ENCODE measurements at regions not wholly inside any gene's neighbourhood (a gene's known extent, or its start where the extent isn't known, plus 50 kb on each side); places are given as distances from the start of the nearest gene placed in this dataset.
A peak's percentile ranks its signal among the peaks of the same experiment; 100 is the strongest.

DNA sequence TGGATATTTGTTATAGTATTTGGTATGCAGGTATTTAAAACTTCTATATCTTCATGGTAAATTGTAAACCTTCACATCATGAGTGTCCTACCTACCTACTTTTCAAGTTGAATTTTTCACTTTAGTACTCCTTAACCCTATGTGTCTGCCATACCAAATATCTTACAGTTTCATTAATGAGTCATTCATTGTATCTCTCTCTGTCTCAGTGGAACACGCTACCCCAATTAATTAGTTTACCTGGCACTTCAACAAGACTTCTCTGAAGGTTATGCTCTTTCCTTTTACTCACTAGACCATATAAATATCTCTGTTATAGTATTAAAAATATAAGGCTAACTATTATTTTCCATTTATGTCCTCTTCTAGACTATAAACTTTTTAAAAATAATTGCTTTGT, 123.9 kb upstream of the GJE1 start:
- Mint-ChIP-seq H3K27ac (ENCODE audit: low read depth, unreplicated experiment) (no peak overlapping the region), H3K36me3 (ENCODE audit: insufficient read depth, unreplicated experiment) (no peaks in the 10 kb centered on the region), H3K9me3 (ENCODE audit: unreplicated experiment) (no peaks in the 10 kb centered on the region), H3K4me3 (ENCODE audit: unreplicated experiment) (no peak overlapping the region), H3K4me1 (ENCODE audit: insufficient read depth, unreplicated experiment) (peaks cover 28% of the 10 kb centered on the region), H3K27me3 (ENCODE audit: insufficient read depth, unreplicated experiment) (no peaks in the 10 kb centered on the region)
- BruUV-seq (replicated peaks), result no TSS peak
- ChIA-PET POLR2A (no interaction called here), CTCF (no interaction called here)
- no peak for DNase-seq (ENCODE audit: unreplicated experiment)
- TF ChIP-seq, protein P1, sequence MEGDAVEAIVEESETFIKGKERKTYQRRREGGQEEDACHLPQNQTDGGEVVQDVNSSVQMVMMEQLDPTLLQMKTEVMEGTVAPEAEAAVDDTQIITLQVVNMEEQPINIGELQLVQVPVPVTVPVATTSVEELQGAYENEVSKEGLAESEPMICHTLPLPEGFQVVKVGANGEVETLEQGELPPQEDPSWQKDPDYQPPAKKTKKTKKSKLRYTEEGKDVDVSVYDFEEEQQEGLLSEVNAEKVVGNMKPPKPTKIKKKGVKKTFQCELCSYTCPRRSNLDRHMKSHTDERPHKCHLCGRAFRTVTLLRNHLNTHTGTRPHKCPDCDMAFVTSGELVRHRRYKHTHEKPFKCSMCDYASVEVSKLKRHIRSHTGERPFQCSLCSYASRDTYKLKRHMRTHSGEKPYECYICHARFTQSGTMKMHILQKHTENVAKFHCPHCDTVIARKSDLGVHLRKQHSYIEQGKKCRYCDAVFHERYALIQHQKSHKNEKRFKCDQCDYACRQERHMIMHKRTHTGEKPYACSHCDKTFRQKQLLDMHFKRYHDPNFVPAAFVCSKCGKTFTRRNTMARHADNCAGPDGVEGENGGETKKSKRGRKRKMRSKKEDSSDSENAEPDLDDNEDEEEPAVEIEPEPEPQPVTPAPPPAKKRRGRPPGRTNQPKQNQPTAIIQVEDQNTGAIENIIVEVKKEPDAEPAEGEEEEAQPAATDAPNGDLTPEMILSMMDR (IDR thresholded peaks at IDR 0.05; ENCODE audit: unreplicated experiment), result no peak
- intact Hi-C loops (cut with micrococcal nuclease), result no loop called here

DNA sequence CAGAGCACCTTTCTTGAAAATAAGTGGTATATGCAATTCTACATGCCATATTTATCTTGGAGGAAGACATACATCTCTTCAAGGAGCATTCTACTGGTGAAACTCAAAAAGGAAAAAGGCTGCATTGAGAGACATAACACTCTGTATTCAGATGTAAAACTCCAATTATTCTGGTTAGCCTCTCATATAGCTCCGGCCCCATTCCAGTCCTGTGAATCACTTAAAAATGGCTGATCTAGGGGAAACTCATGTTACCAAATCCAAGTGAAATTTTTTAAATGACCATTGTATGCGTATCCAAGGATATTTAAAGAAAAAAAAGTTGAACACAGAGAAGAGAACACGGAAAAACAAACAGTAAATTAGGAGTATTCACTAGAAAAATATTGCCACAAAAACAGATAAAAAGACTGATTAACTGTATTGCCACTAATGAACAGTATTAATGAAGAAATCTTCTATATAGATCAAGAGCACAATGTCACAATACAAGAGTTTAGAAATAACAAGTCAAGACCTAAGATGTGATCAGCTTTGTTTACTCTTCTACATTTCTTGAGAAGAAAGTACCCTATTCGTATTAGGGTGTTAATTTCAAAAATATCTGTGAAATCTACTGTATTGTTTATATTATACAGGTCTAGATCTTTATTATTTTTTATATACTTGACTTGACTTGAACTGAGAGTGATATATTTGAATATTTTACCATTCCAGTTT, 124.5 kb upstream of the GJE1 start:
- ChIA-PET CTCF (interaction anchor here (0.7 kb wide), 1 partner anchor 14 kb away, joined by 4 read pairs; no protein-coding TSS in a partner anchor), POLR2A (no interaction called here)
- Mint-ChIP-seq H3K27ac (ENCODE audit: low read depth, unreplicated experiment) (no peak overlapping the region), H3K36me3 (ENCODE audit: insufficient read depth, unreplicated experiment) (no peaks in the 10 kb centered on the region), H3K27me3 (ENCODE audit: insufficient read depth, unreplicated experiment) (no peaks in the 10 kb centered on the region), H3K4me1 (ENCODE audit: insufficient read depth, unreplicated experiment) (peaks cover 25% of the 10 kb centered on the region), H3K9me3 (ENCODE audit: unreplicated experiment) (no peaks in the 10 kb centered on the region), H3K4me3 (ENCODE audit: unreplicated experiment) (no peak overlapping the region)
- DNase-seq (ENCODE audit: unreplicated experiment), result peak; percentile 17
- intact Hi-C loops (cut with micrococcal nuclease), result no loop called here
- TF ChIP-seq, protein P1 (IDR thresholded peaks at IDR 0.05; ENCODE audit: unreplicated experiment), result no peak
- no TSS peak for BruUV-seq (replicated peaks)

DNA sequence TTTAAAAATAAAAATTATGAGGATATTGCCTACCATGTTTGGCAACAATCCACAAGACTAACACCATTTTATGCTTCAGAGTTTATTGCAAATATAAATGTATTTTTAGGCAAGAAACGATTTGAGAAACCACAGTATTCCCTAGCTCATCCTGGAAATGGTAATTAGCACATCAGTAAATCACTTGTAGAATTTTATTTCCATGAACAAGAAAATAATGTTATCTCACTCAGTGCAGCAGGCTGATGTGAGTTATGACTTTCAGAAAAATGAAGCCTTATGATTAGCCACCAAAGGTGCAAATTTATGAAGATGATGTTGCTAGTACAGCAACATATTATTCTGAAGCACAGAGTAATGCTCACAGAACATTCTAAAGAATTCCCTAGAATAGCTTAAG, 127.7 kb upstream of the GJE1 start:
- Mint-ChIP-seq H3K36me3 (ENCODE audit: insufficient read depth, unreplicated experiment) (no peaks in the 10 kb centered on the region), H3K9me3 (ENCODE audit: unreplicated experiment) (no peaks in the 10 kb centered on the region), H3K4me1 (ENCODE audit: insufficient read depth, unreplicated experiment) (peaks cover 9% of the 10 kb centered on the region), H3K4me3 (ENCODE audit: unreplicated experiment) (no peak overlapping the region), H3K27me3 (ENCODE audit: insufficient read depth, unreplicated experiment) (no peaks in the 10 kb centered on the region), H3K27ac (ENCODE audit: low read depth, unreplicated experiment) (no peak overlapping the region)
- ChIA-PET POLR2A (no interaction called here), CTCF (interaction anchor here (0.6 to 0.8 kb wide), 2 partner anchors 10 to 15 kb away, joined by 3 to 4 read pairs; no protein-coding TSS in a partner anchor)
- intact Hi-C loops (cut with micrococcal nuclease), result no loop called here
- TF ChIP-seq, protein P1 (IDR thresholded peaks at IDR 0.05; ENCODE audit: unreplicated experiment), result no peak
- DNase-seq (ENCODE audit: unreplicated experiment), result no peak
- no TSS peak for BruUV-seq (replicated peaks)

DNA sequence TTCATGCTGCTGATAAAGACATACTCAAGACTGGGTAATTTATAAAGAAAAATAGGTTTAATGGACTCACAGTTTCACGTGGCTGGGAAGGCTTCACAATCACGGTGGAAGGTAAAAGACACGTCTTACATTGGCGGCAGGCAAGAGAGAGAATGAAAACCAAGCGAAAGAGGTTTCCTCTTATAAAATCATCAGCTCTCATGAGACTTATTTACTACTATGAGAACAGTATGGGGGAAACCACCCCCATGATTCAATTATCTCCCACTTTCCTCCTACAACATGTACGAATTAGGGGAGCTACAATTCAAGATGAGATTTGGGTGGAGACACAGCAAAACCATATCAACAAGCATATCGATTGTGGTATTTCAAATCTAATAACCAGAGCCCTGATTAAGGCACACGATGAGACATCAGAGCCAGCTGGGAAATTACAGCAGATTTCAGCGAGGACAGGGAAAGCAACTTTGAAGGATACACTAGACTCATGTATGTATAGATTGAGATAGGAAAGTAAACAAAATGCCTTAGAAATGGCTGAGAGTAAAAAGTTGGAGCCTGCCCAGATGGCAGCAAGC, 129.8 kb upstream of the GJE1 start:
- ChIA-PET CTCF (interaction anchor here (0.6 to 2.3 kb wide), 2 partner anchors 13 to 41 kb away, joined by 4 to 7 read pairs; no protein-coding TSS in a partner anchor), POLR2A (interaction anchor here (0.7 to 1.4 kb wide), 2 partner anchors 8 to 10 kb away, joined by 3 read pairs; no protein-coding TSS in a partner anchor)
- intact Hi-C loops (cut with micrococcal nuclease), result no loop called here
- no TSS peak for BruUV-seq (replicated peaks)
- Mint-ChIP-seq H3K36me3 (ENCODE audit: insufficient read depth, unreplicated experiment) (no peaks in the 10 kb centered on the region), H3K4me3 (ENCODE audit: unreplicated experiment) (no peak overlapping the region), H3K4me1 (ENCODE audit: insufficient read depth, unreplicated experiment) (no peaks in the 10 kb centered on the region), H3K27ac (ENCODE audit: low read depth, unreplicated experiment) (no peak overlapping the region), H3K27me3 (ENCODE audit: insufficient read depth, unreplicated experiment) (no peaks in the 10 kb centered on the region), H3K9me3 (ENCODE audit: unreplicated experiment) (peaks cover 9% of the 10 kb centered on the region)
- no peak for DNase-seq (ENCODE audit: unreplicated experiment)
- TF ChIP-seq, protein P1 (IDR thresholded peaks at IDR 0.05; ENCODE audit: unreplicated experiment), result no peak

Data from MCF 10A (cell line).